GM19372 (cell line): ENCODE measurements at regions not wholly inside any gene's neighbourhood (a gene's known extent, or its start where the extent isn't known, plus 50 kb on each side); places are given as distances from the start of the nearest gene placed in this dataset.
A peak's percentile ranks its signal among the peaks of the same experiment; 100 is the strongest.
"Not testable (repeated sequence)": the region's sequence is repeated elsewhere in the genome, so short reads cannot be mapped to it uniquely, and the experiment has no call there.

Experiments used
- ATAC-seq: cut with Tn5 transposase; IDR thresholded peaks from one replicate; pipeline ENCODE4 v1.9.1; 2021; ENCODE audit warnings: mild to moderate bottlenecking, low read depth, moderate library complexity; ENCODE audit not compliant: unreplicated experiment

- ATAC-seq = no peak
Measured at GRCh38 chr2:136334967-136335366, 217.0 kb upstream of the CXCR4 start.

- no peak for ATAC-seq
Measured at GRCh38 chr2:136332436-136333095, 214.6 kb upstream of the CXCR4 start.

- no peak for ATAC-seq
Measured at GRCh38 chr2:136331226-136331625, 213.3 kb upstream of the CXCR4 start.

GRCh38 chr2:136328207-136328795, 210.4 kb upstream of the CXCR4 start:
- ATAC-seq = no peak

- ATAC-seq = peak; percentile 78
Measured at GRCh38 chr2:136327162-136327852, 209.4 kb upstream of the CXCR4 start.

GRCh38 chr2:136325844-136326331, 207.9 kb upstream of the CXCR4 start:
- no peak for ATAC-seq

- no peak for ATAC-seq
Measured at GRCh38 chr2:136324966-136325365, 207.0 kb upstream of the CXCR4 start.

GRCh38 chr2:136323935-136324334, 206.0 kb upstream of the CXCR4 start:
- ATAC-seq = no peak

- ATAC-seq = no peak
Measured at GRCh38 chr2:136323195-136323594, 205.2 kb upstream of the CXCR4 start.

- ATAC-seq = no peak
Measured at GRCh38 chr2:136322428-136322827, 204.5 kb upstream of the CXCR4 start.

- no peak for ATAC-seq
Measured at GRCh38 chr2:136319651-136320050, 201.7 kb upstream of the CXCR4 start.

GRCh38 chr2:136319237-136319636, 201.3 kb upstream of the CXCR4 start:
- no peak for ATAC-seq

- no peak for ATAC-seq
Measured at GRCh38 chr2:136314240-136314639, 196.3 kb upstream of the CXCR4 start.

GRCh38 chr2:136312568-136312967, 194.6 kb upstream of the CXCR4 start:
- ATAC-seq = not testable (repeated sequence)

GRCh38 chr2:136310797-136311603, 193.1 kb upstream of the CXCR4 start:
- ATAC-seq = no peak

- no peak for ATAC-seq
Measured at GRCh38 chr2:136310005-136310495, 192.1 kb upstream of the CXCR4 start.

GRCh38 chr2:136308611-136309010, 190.7 kb upstream of the CXCR4 start:
- no peak for ATAC-seq

- no peak for ATAC-seq
Measured at GRCh38 chr2:136306836-136307235, 188.9 kb upstream of the CXCR4 start.

GRCh38 chr2:136305517-136306192, 187.7 kb upstream of the CXCR4 start:
- no peak for ATAC-seq

- no peak for ATAC-seq
Measured at GRCh38 chr2:136301006-136301405, 183.1 kb upstream of the CXCR4 start.
